HEK293T (cell line): ENCODE measurements at regions not wholly inside any gene's neighbourhood (a gene's known extent, or its start where the extent isn't known, plus 50 kb on each side); places are given as distances from the start of the nearest gene placed in this dataset.

Experiments used
- CTBP1 ChIP-seq: fragments of 450-650 bp; IDR thresholded peaks from 2 replicates; pipeline ENCODE4 v1.6.1; 2016; ENCODE audit warnings: borderline replicate concordance
- FOXA1 ChIP-seq: fragments of 450-650 bp; IDR thresholded peaks from 2 replicates; pipeline ENCODE4 v1.6.1; 2016; ENCODE audit warnings: mild to moderate bottlenecking
- NFRKB ChIP-seq: fragments of 450-650 bp; IDR thresholded peaks from 2 replicates; pipeline ENCODE4 v1.6.1; 2016; ENCODE audit warnings: mild to moderate bottlenecking, moderate library complexity
- SP1 ChIP-seq: fragments of 450-650 bp; IDR thresholded peaks from 2 replicates; pipeline ENCODE4 v1.6.1; 2017

- TF ChIP-seq CTBP1 (no peak), FOXA1 (no peak), SP1 (no peak), NFRKB (no peak)
Observed at GRCh38 chr20:51082988-51083387, 60.1 kb upstream of the KCNG1 start.
